ENCODE measurements at regions not wholly inside any gene's neighbourhood (a gene's known extent, or its start where the extent isn't known, plus 50 kb on each side); places are given as distances from the start of the nearest gene placed in this dataset.
"Not testable (repeated sequence)": the region's sequence is repeated elsewhere in the genome, so short reads cannot be mapped to it uniquely, and the experiment has no call there.

DNA sequence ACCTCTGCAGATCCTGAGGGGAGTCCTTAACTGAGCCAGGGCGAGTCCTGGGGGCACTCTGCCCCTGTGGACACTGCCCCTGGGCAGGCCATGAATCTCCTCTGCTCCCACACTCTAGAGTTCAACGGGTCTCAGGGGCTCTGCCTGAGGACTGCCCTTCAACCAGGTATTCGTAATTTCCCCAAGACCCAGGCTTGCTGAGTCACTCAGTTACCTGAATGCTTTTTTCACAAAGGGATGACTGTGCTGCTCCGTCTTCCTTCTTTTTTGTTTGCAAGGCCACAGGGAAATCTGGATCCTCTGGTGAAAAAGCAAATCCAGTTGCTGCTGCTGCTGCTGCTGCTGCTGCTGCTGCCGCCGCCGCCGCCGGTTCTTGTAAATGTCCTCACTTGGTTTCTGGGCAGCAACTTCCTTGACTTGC, 157.2 kb upstream of the FAM20C start:
- H3K56ac ChIP-seq (replicated peaks; ENCODE audit: insufficient read length, low read depth, low read length); H3K23ac ChIP-seq (ENCODE audit: insufficient read length); H3K79me1 ChIP-seq (ENCODE audit: low read depth, low read length); H2BK120ac ChIP-seq (replicated peaks; ENCODE audit: low read depth, low read length); H3K4me3 ChIP-seq (ENCODE audit: extremely low read depth in 1 of 4, insufficient read depth in 2 of 4, low read depth in 3 of 4, low read length in 4 of 4); H4K5ac ChIP-seq (ENCODE audit: insufficient read length, low read depth, low read length); H3K9ac ChIP-seq (replicated peaks in 1 of 4; ENCODE audit: extremely low read depth in 1 of 4, low read depth in 3 of 4, low read length in 3 of 4); H3K4ac ChIP-seq (replicated peaks; ENCODE audit: insufficient read length, low read depth, low read length); H3K27ac ChIP-seq (ENCODE audit: low read depth, low read length); H2BK15ac ChIP-seq (ENCODE audit: low read length); H3K18ac ChIP-seq (ENCODE audit: extremely low read depth, low read length); H2AFZ ChIP-seq (ENCODE audit: low read length); H2AK5ac ChIP-seq (ENCODE audit: low read depth, low read length); H3K4me1 ChIP-seq (replicated peaks in 1 of 4; ENCODE audit: control insufficient read depth in 3 of 4, insufficient read depth in 4 of 4, low read length in 3 of 4); H4K20me1 ChIP-seq (replicated peaks in 1 of 2; ENCODE audit: control insufficient read depth in 1 of 2, insufficient read depth in 2 of 2, low read length in 2 of 2); FAIRE-seq; H3K27me3 ChIP-seq (replicated peaks in 1 of 4; ENCODE audit: control insufficient read depth in 3 of 4, extremely low read depth in 1 of 4, insufficient read depth in 3 of 4, low read length in 3 of 4); H2BK20ac ChIP-seq (ENCODE audit: low read length); H3K9me3 ChIP-seq (ENCODE audit: insufficient read depth in 2 of 2, low read depth in 1 of 2, low read length in 1 of 2); H3K4me2 ChIP-seq (ENCODE audit: insufficient read depth in 1 of 2, low read depth in 2 of 2, low read length in 2 of 2); H3K79me2 ChIP-seq (ENCODE audit: control insufficient read depth in 1 of 2, insufficient read depth in 2 of 2, low read length in 2 of 2); H3K23me2 ChIP-seq (ENCODE audit: low read depth, low read length); H3K36me3 ChIP-seq (ENCODE audit: control insufficient read depth in 2 of 4, insufficient read depth in 4 of 4, low read length in 3 of 4); H3K14ac ChIP-seq (ENCODE audit: insufficient read length); CTCF ChIA-PET (ENCODE audit: partially characterized antibody); H4K91ac ChIP-seq (replicated peaks; ENCODE audit: insufficient read length, low read length); POLR2A ChIA-PET (ENCODE audit: partially characterized antibody); H2BK12ac ChIP-seq (ENCODE audit: low read depth, low read length); H2BK5ac ChIP-seq (ENCODE audit: low read depth, low read length): not testable (repeated sequence)
- TF ChIP-seq MAFK (IDR thresholded peaks at IDR 0.05; ENCODE audit: low read depth, low read length) (peak; percentile 48; the same call in 1 of the 2 replicates), BACH1 (IDR thresholded peaks at IDR 0.05; ENCODE audit: low read length) (peak; percentile 85)
- 59% methylated on average over 4 of the region's 9 CpGs; no CpG with 5 or more reads in 1 of the 2 experiments for WGBS, 2 experiments (ENCODE audit: extremely low coverage in 1 of 2, insufficient coverage in 1 of 2, insufficient read length in 1 of 2, insufficient replicate concordance in 2 of 2, low coverage in 1 of 2, low lambda C conversion rate in 2 of 2, missing lambda C conversion rate in 1 of 2)
- DNase-seq (ENCODE audit: low read depth in 1 of 2, low spot score in 2 of 2) = peak in 1 of 2 experiments; percentile 54
- H4K8ac ChIP-seq (ENCODE audit: extremely low read depth, insufficient read depth, low read length) = 0 out of 2 replicates have a peak overlapping the region, but pooled peaks have one; percentile 25

DNA sequence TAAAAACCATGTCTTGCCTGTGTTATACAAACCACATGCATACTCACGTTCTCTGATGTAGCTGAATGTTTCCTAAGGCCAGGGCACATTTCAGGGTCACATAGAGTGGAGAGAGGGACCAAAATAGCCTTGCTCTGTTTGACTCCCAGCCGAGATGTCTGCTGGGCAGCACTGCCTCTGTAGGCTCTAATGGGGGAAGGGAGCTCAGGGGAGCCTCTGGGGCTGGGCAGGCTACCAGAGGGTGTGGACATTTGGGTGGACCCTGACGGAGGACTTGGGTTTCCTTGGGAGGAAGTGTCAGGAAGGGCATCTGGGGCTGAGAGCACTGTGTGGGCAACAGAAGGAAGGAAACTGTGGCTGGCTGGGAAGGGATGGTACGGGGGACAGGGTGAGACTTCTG, 155.8 kb upstream of the FAM20C start:
- DNase-seq (ENCODE audit: low read depth in 1 of 2, low spot score in 2 of 2); H4K91ac ChIP-seq (replicated peaks; ENCODE audit: insufficient read length, low read length); H3K27ac ChIP-seq (ENCODE audit: low read depth, low read length); H2BK5ac ChIP-seq (ENCODE audit: low read depth, low read length); CTCF ChIA-PET (ENCODE audit: partially characterized antibody); H3K79me1 ChIP-seq (ENCODE audit: low read depth, low read length); H2BK12ac ChIP-seq (ENCODE audit: low read depth, low read length); H3K14ac ChIP-seq (ENCODE audit: insufficient read length); H3K4ac ChIP-seq (replicated peaks; ENCODE audit: insufficient read length, low read depth, low read length); H2AK5ac ChIP-seq (ENCODE audit: low read depth, low read length); H2BK120ac ChIP-seq (replicated peaks; ENCODE audit: low read depth, low read length); H3K4me2 ChIP-seq (ENCODE audit: insufficient read depth in 1 of 2, low read depth in 2 of 2, low read length in 2 of 2); H3K18ac ChIP-seq (ENCODE audit: extremely low read depth, low read length); H4K8ac ChIP-seq (ENCODE audit: extremely low read depth, insufficient read depth, low read length); H4K20me1 ChIP-seq (replicated peaks in 1 of 2; ENCODE audit: control insufficient read depth in 1 of 2, insufficient read depth in 2 of 2, low read length in 2 of 2); H3K79me2 ChIP-seq (ENCODE audit: control insufficient read depth in 1 of 2, insufficient read depth in 2 of 2, low read length in 2 of 2); H3K4me3 ChIP-seq (ENCODE audit: extremely low read depth in 1 of 4, insufficient read depth in 2 of 4, low read depth in 3 of 4, low read length in 4 of 4); H3K23ac ChIP-seq (ENCODE audit: insufficient read length); FAIRE-seq; H3K9ac ChIP-seq (replicated peaks in 1 of 4; ENCODE audit: extremely low read depth in 1 of 4, low read depth in 3 of 4, low read length in 3 of 4); H3K23me2 ChIP-seq (ENCODE audit: low read depth, low read length); H3K9me3 ChIP-seq (ENCODE audit: insufficient read depth in 2 of 2, low read depth in 1 of 2, low read length in 1 of 2); H2AFZ ChIP-seq (ENCODE audit: low read length); H3K56ac ChIP-seq (replicated peaks; ENCODE audit: insufficient read length, low read depth, low read length); H4K5ac ChIP-seq (ENCODE audit: insufficient read length, low read depth, low read length); H3K36me3 ChIP-seq (ENCODE audit: control insufficient read depth in 2 of 4, insufficient read depth in 4 of 4, low read length in 3 of 4); POLR2A ChIA-PET (ENCODE audit: partially characterized antibody); H2BK15ac ChIP-seq (ENCODE audit: low read length); H3K27me3 ChIP-seq (replicated peaks in 1 of 4; ENCODE audit: control insufficient read depth in 3 of 4, extremely low read depth in 1 of 4, insufficient read depth in 3 of 4, low read length in 3 of 4); H3K4me1 ChIP-seq (replicated peaks in 1 of 4; ENCODE audit: control insufficient read depth in 3 of 4, insufficient read depth in 4 of 4, low read length in 3 of 4); H2BK20ac ChIP-seq (ENCODE audit: low read length): not testable (repeated sequence)
- WGBS, 2 experiments (ENCODE audit: extremely low coverage in 1 of 2, insufficient coverage in 1 of 2, insufficient read length in 1 of 2, insufficient replicate concordance in 2 of 2, low coverage in 1 of 2, low lambda C conversion rate in 2 of 2, missing lambda C conversion rate in 1 of 2) = no CpG with 5 or more reads among the region's 4 CpGs

All from H1 (cell line).